Inflammatory macrophage (primary cell): ENCODE measurements at regions not wholly inside any gene's neighbourhood (a gene's known extent, or its start where the extent isn't known, plus 50 kb on each side); places are given as distances from the start of the nearest gene placed in this dataset.
A peak's percentile ranks its signal among the peaks of the same experiment; 100 is the strongest.
"Not testable (repeated sequence)": the region's sequence is repeated elsewhere in the genome, so short reads cannot be mapped to it uniquely, and the experiment has no call there.

ENCODE experiments used
- DNase-seq, 2 donors: peaks; one replicate each; pipeline ENCODE4 v3.0.0-alpha.2; 2020 to 2022

DNA sequence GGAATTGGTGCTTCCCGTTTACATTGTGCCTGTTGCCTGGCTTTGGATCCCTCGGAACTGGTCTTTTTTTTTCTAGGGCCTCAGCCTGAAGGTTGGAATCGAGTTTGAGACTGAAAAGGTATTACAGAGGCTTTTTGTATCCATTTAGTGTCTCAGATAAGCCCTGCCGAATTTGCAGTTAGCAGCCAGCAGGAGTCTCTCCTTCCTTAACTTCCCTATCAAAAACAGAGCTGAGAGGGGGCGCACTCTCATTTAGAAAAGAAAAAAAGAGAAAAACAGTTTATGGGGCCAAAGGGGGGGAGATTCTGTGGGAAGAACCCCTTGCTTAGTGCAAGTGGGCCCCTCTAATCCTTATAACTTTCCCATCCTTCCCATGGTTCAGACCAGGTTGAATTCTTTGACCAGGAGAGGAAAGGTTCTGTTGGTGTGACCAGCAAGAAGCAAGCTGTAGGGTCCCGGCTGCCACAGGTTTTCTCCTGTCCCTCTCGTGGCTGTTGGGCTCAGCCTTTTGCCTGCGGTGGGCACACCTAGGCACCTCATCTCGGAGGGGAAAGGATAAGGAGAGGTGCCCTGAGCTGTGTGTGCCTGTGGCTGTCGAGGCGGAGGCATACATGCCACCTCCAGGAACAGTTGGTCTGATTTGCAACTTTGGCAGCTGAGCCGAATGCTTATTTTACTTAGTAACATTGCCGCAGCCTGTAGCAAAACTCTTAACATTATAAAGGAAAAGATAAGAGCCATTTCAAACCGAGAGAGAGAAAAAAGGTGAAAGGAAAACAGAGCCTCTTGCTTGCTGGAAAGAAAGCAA, 565.0 kb upstream of the CNTN5 start:
- DNase-seq = no peak

DNA sequence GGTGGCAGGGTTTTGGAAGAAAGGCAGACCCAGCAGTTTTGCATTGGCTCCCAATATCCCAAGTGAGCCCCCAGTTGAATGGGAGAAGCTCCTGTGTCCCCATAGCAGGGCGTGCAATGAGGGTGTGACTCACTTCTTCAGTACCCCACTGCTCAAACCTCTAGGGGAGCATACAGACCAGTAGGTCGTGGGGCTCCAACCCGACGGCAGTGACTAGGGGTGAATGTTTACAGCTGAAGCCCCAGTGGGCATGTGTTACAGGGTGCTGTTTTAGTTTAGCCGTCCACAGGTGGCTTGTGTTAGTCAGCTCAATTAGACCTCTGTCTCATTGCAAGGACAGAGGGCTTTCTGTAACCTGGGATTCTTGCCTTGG, 564.5 kb upstream of the CNTN5 start:
- no peak for DNase-seq

DNA sequence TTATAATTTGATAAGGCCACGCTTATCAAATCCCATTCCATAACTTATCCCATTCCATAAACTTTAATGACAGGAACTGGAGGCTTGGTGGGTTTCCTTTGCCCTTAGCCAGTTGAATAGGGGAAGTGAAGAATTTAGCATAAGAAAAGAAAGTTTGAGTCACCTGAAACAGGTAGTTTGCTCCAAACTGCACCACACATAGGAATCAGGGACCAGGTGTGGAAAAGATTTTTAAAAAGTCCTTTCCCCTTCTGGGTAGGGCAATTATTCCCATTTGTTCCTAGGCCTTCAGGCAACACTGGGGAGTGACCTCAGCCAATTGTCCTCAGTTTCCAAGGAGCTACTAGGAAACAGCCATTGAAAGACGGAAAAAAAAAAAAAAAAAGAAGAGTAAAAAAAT, 525.7 kb upstream of the CNTN5 start:
- no peak for DNase-seq

DNA sequence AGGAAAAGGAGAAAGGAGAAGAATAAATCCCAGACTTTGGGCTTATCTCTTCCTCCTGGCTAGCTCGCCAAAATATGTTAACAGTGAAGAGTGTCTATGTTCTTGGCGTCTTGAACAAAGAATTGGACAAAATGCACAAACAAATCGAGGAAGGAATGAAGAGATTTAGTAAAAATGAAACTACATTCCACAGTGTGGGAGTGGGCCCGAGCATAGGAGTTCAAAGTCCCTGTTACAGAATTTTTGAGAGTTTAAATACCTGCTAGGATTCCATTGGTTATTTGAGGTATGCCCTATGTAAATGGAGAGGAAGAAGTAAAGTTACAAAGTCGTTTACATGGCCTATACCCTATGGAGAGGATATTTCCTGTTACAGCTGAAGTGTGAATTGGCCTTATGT, 525.1 kb upstream of the CNTN5 start:
- DNase-seq = no peak

DNA sequence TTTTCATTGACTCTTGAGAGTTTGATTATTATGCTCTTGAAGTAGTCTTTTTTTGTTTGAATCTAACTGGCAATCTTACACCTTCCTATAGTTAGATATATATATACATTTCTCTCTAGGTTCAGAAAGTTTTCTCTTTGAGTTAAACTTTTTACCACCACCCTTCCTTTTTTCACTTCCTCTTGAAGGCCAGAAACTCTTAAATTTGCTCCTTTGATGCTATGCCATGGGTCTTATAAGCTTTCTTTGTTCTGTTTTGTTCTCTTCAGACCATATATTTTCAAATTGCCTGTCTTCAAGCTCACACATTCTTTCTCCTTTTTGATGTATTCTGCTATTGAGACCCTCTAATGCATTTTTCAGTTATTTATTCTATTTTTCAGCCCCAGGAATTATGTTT, 513.5 kb upstream of the CNTN5 start:
- no peak for DNase-seq

DNA sequence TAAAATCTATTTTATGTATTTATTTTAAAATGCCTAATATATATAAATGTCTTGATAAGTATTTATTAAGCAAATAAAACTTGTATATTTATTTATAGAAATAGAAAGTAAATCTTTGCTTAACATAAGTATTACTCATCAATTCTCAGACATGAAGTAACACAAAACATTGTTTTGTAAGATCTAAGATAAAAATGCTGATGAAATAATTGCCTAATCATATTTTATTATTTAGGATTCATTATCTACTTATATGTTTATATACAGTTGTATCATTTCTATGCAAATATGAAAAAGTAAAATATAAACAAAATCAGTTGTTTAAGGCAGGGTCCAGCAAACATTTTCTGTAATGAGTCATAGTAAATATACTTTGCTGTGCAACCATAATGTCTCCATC, 507.8 kb upstream of the CNTN5 start:
- no peak for DNase-seq

DNA sequence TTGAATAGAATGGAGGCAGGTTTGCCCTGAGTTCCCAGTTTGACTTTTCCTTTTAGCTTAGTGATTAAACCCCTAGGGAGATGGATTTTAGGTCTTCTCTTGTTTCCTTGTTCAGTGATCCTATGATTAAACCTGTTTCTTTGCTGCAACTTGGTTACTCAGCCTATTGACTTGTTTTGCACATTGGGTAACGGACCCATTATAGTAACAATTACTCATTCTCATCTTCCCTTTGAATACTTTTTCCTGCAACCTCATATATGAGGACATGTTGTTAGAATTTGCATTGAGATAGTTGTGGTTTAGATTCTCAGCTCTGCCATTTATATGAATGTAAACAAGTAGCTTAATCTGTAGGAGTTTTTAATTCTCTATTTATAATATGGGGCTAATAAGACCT, 489.2 kb upstream of the CNTN5 start:
- DNase-seq = no peak

DNA sequence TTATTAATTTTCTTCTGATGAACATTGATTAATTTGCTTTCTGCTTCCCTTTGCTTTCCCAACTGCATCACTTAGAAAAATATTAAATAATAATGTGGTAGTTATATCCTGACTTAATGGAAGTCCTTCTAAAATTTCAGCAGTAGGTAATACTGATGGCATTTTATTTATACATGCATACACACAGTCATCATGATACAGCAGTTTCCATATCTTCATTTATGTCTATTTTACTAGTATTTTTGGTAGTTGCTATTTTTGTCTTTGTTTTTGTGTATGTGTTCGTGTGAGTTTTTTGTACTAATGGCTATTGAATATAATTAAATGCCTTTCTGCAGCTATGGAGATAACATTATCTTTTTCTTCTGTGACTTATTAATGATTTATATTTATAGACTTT, 484.7 kb upstream of the CNTN5 start:
- DNase-seq = no peak

DNA sequence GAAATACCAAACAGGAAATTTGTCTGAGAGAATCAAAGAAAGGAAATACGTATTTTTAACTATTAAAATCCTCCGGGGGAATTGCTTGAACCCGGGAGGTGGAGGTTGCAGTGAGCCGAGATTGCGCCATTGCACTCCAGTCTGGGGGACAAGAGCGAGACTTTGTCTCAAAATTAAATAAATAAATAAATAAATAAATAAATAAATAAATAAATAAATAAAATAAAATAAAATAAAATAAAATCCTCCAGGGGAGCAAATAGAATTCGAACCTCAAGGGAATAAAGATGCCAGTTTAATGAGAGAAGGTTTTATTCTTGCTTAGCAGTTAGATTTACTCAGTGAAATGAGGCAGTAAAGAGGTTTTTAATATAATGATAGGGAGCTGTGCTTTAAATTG, 482.4 kb upstream of the CNTN5 start:
- DNase-seq = not testable (repeated sequence)

DNA sequence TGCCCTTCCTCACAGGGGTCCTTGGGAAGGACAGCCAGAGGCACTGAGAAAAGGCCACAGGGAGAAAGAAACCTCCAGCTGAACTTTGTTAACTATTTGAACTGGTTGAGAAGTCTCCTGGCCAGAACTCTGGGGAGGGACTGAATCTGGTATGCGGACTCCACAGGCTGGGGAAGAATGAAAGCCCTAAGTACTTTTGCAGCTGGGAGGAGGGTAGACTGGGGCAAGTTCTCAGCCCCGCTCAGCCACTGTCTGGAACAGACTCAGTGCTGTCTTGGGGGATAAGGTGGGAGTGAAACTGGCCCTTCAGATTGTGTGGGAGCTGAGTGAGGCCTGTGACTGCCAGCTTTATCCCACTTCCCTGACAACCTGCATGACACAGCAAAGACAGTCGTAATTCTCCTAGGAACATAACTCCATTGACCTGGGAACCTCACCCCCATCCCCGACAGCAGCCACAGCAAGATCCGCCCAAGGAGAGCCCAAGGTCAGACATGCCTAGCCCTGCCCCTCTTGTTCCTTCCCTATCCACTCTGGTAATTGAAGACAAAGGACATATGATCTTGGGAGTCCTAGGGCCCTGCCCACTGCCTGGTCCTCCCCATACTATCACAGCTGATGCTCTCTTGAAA, 475.1 kb upstream of the CNTN5 start:
- no peak for DNase-seq

DNA sequence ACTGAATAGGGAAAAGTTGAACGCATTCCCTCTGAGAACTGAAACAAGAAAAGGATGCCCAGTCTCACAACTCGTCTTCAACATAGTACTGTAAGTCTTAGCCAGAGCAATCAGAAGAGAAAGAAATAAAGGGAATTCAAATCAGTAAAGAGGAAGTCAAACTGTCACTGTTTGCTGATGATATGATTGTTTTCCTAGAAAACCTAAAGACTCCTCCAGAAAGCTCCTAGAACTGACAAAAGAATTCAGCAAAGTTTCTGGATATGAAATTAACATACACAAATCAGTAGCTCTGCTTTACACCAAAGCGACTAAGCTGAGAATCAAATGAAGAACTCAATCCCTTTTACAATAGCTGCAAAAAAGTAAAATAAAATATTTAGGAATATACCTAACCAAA, 471.2 kb upstream of the CNTN5 start:
- no peak for DNase-seq

DNA sequence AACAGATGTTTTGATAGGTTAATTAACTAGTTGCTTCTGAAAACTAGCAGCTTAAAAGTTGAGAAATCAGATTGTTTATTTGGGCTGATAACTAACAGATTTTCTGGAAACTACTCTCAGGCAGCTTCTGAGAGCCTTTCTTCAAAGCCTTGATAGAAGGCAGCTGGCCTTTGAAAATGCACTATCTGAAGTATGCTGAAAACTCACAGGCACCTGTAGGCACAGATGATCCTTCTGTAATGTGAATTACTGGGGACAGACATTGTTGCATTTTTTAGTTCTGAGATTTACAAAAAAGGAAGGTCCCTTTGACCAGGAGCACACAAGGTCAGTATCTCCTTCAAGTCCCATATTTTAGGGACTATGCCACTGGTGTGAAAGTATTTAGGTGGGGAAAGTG, 460.8 kb upstream of the CNTN5 start:
- DNase-seq = no peak

DNA sequence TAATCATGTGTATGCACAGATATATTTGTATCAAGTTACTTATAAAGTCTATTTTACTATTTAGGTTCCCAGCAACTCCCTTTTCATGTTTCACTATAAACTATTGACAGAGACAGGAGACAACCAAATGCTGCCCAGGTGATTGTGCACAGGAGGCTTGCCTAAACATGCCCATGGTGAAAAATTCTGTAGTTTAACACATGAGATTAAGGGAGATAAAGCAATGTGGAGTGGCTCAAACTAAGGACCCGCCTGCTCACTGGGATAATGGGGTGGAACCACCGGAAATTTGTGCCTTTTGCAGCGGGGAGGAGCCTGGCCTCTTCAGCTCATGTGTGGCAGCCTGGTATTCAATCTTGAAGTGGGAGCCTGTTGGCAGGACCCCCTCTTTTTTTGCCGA, 459.5 kb upstream of the CNTN5 start:
- no peak for DNase-seq

DNA sequence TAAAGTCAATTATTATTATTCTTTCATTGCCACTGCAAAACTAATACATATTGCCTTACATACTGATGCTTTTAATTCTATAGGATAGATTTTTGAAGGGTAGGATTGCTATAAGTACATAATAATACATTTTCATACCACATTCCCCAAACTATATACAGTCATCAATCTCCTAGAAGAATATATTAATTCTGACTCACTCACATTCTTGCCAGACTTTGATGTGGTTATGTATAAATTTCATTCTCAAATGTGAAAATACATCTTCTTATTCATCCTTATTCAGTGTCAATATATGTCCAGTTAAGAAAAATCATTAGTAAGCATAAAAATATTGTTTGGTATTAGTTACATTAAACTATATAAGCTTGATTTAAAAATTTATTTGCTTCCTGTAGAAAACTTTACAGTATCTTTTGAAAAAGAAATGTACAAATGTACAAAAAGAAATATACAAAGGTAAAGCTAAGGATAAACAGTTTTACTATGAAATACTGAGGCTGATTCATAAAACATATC, 458.8 kb upstream of the CNTN5 start:
- no peak for DNase-seq

DNA sequence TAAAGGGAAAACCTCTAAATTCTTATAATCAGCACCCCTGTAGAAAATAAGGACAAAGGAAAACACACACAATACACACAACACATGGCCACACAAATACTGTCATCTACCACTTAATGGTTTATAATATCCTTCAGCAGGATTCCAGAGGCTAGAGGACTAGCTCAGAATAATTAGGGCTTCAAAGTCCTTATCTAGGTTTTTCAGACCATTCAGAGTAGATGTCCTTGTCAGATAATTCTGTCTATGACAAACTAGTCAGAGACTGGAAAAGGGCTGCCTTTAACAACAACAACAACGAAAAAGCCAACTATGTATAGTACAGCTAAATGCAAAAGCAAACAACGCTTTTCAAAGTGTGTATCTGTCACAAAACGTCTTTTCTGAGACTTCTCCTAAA, 456.5 kb upstream of the CNTN5 start:
- DNase-seq = no peak

DNA sequence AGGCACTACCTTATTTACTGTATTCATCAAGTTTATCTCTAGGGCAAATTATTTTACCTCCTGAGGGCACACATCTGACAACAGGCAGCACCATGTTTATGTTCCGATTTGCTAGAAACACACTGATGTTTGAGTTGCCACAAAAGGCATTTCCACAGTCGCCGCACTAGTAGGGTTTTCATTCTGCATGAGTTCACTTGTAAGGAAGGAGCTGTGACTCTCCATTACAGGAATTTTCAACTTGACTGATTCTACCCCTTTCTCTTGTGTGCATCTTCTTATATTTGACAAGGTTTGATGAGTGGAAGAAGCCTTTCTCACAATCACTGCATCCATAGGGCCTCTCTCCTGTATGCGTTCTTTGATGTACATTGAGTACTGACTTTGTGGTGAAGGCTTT, 455.9 kb upstream of the CNTN5 start:
- no peak for DNase-seq

DNA sequence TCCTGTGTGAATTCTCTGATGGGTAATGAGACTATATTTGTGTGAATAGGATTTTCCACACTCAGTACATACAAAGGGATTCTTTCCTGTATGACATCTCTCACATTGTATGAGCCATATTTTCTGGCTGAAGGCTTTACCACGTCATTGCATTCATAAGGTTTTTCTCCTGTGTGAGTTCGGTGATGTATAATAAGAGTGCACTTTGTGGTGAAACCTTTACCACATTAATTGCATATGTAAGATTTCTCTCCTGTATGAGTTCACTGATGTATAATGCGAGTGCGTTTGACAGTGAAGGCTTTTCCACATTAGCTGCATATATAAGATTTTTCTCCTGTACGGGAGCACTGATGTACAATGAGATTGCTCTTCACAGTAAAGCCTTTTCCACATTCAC, 455.4 kb upstream of the CNTN5 start:
- DNase-seq = no peak

DNA sequence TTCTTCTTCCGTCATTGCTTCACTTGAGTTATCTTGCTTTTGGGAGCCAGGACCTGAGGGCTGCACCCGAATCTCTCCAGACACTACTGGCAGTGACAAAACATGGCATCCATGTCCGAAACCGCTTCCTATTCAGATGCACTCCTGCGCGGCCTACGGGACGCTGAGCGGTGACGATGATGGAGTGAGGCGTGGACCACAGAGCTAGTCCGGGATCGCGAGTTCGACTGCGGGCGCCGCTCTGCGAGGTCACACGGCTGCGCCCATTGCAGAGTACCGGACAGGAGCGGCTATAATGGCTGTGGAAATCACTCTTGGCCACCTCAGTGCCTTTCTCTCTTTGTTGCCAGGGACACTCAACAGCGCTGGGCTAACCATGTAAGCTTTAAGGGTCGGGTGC, 453.8 kb upstream of the CNTN5 start:
- no peak for DNase-seq

DNA sequence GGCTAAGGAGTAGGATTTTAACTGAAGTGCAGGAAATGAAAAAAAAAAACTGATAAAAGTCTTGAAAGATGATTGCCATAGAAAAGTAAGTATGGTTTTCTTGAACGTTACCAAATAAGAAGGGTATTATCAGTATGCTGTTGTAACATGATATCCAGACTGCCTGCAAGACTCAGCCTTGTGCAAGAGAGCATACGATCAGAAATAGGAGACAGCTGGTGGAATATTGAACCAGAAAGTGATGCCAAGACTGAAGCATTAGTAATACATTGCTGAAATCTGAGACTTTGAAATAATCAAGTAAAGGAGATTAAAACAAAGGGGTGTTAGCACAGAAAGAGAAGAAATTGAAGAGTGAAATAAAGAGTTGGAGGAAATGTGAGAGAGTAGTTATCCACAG, 452.7 kb upstream of the CNTN5 start:
- no peak for DNase-seq

DNA sequence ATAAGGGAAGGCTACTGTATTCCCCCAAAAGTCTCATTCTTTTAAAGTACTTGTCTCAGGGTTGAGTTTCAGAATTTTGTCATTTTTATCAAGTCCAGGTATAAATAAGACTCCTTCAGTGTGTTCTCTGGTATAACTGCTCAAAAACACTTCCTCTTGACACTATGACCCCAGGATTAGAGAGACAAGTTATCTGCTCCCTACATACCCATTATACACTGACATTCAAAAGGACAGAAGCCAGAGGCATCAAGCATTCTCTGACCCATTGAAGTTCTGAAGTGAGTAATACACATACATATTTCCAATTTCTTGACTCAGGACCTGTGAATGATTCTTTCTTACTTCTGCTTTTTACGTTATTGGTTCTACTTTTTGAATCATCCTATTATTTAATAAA, 447.8 kb upstream of the CNTN5 start:
- DNase-seq = no peak

DNA sequence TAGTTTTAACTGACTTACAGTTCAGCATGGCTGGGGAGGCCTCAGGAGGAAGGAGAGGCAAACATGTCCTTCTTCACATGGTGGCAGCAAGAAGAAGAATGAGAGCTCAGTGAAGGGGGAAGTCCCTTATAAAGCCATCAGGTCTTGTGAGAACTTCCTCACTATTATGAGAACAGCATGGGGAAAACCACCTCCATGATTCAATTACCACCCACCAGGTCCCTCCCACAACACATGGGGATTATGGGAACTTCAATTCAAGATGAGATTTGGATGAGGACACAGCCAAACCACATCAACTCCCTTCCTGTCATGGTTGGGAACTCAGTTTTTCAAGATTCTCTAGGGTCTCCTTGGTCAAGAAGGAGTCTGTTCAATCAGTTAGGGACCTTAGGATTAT, 432.9 kb upstream of the CNTN5 start:
- peak in 1 of 2 donors; percentile 18 for DNase-seq

DNA sequence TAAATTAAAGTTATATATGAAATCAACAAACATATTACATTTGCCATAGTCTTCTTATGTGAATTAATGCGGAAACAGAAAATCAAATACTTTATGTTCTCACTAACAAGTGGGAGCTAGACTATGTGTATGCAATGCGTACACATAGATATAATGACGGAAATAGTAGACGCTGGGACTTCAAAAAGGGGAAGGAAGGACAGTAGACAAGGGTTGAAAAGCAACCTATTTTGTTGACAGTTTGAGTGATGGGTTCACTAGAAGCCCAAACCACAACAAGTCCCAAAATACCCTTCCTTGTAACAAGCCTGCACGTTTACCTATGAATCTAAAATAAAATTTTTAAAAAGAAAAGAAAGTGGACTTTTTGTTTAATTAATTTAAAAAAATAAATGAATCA, 430.8 kb upstream of the CNTN5 start:
- no peak for DNase-seq

DNA sequence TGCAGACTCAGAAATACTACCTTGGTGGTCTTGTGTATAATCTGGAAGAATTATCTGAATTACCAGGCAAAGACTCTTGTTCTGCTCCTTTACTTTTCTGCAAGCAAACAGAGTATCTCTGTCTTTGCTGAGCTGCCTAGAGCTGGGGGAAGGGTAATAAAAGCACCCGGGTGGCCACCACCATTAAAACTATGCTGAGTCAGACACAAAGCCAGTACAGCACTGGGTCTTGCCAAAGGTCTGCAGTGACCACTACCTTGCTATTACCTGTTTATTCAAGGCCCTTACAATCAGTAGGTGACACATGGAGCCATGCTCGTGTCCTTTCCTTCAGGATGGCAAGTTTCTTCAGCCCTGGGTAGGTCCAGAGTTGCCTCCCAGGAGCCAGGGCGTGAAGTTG, 420.6 kb upstream of the CNTN5 start:
- no peak for DNase-seq
